SH-SY5Y (cell line): ENCODE measurements at regions not wholly inside any gene's neighbourhood (a gene's known extent, or its start where the extent isn't known, plus 50 kb on each side); places are given as distances from the start of the nearest gene placed in this dataset.

Source experiments
- GATA2 ChIP-seq: IDR thresholded peaks from 2 replicates; pipeline ENCODE4 v1.6.1; 2011; ENCODE audit warnings: mild to moderate bottlenecking, low read depth, low read length
- GATA3 ChIP-seq: IDR thresholded peaks from 2 replicates; pipeline ENCODE4 v1.6.1; 2011; ENCODE audit warnings: low read depth, mild to moderate bottlenecking, low read length, moderate library complexity

DNA sequence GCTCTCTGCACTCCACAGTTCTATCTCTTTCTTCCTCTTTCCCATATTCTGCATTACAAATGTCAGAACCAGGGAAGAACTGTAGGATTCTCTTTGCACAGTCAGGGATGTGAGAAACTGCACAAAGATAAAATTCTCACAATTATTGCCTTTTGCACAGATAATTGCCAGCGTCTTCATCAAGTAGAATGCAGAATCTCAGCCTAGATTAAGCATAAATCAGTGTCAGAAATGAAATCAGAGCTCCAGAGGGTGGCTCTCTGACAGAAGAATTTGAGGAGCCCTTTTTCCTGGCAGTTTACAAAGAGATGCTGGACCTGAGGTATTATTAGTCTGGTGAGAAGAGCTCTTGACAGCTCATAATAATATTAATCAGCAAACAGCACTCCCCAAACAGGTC, 173.1 kb downstream of the PTH2R start:
- TF ChIP-seq GATA3 (no peak), GATA2 (no peak)

DNA sequence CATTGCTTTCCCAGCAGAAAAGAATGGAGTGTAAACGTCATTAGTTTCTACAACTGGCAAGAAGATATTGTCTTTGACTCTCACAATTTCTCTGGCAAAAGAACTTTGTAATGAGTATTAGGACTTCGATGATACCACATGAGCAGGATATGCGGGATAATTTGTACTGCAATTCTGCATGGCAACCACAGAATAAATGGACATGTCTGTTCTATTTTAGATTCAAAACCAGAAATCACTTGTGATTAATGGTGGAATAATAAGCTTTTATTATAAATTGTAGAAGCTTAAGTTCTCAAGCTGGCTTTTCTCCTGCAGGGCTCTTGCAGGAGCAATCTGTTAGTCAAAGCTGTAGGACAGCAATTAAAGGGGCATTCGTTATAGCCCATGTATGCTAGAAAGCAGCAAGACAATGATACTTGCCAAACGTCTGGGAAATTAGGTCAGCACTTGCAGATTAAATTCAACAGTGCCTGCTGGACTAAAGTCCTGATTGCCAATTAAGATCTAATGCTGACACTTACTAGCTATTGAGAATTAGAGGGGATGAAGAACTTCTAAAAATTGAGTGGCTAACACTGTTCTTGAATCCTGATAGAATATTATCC, 177.9 kb downstream of the PTH2R start:
- TF ChIP-seq GATA3 = no peak
- no peak for TF ChIP-seq GATA2

DNA sequence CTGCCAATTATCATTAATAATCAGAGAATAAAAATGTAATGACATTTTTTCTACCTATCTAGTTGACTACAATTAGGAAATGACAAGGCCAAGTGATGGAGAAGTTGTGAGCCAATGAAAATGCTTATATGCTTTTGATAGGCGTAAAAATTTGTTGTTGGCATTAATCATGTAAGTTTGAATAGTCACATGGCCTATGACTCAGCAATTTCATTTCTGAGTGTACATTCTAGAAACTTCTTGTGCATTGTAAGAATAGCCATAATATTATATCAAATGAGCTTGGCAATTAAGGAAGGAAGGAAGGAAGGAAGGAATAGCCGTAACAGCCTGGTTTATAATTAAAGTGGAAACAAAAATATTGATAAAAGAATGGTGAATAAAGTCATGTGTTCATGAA, 179.9 kb downstream of the PTH2R start:
- TF ChIP-seq GATA2 = no peak
- TF ChIP-seq GATA3 = no peak

DNA sequence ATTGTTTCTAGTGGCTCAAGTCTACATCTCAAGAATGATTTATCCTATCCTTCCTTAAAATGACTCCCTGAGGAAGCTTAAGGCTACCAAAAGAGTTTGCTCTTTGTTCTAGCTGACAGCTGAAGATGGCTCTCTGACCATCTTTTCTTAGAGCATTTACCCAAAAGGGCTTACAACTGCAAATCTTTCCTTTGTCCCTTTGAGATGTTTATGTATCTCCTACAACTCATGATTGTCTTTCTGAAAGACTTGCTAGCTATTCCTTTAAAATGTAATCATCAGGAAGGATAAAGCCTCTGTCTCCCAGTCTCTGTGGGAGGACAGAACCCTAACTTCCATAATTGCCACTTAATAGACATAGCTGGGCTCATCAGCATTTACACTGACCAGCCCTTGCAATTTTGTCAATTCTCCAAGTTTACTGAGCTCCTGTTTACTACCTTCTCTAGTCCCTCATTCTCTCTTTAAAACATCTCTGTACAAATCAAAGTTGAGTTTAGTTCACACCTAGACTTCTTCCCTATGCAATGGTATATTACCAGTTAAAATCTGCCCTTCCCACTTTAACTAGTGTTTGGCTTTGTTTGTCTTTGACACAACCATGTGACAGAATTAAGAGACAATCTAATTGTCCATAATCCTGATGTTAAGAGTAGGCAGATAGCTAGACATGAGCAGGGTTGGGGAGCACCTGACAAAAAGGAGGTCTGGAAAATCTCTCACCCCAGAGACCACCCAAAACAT, 188.2 kb downstream of the PTH2R start:
- no peak for TF ChIP-seq GATA2
- TF ChIP-seq GATA3 = no peak

DNA sequence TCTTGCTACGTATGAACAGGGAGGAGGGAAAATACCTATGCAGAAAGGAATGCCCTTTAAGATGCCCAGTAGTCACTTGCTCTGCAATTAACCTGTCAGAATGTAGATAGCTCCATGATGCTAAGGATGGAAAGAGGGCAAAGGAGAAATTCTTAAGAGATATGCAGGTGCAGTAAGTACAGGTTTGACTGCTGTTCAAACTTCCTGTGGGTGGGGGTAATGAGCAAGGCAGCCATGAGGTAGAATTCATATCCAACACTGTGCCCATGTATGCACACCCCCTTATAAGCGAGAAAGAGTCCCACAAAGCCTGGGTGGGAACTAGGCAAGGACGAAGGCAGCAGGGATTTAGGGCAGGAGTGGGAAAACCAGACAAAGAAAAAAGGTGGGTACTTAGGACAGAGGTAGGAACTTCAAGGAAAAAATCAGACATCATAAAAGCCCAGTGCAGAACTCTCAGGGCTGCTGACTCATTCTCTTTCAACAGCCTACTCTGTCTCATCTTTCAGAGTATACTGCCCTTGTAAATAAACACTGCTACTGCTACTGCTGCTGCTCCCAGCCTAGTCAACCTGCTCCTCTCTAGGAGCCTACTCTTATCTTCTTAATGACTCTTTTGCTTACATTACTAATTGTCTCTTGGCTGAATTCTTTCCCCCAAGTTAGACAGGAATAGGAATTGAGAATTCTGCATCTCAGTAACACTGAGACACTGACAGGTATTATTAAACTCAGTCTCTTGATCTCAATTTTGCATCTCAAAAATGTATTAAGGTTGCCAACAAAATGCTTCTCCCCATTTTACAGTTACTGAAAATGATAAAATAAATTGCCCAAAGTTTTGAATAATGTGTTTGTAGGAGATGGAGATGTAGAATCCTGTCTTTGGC, 189.0 kb downstream of the PTH2R start:
- no peak for TF ChIP-seq GATA2
- TF ChIP-seq GATA3 = no peak

DNA sequence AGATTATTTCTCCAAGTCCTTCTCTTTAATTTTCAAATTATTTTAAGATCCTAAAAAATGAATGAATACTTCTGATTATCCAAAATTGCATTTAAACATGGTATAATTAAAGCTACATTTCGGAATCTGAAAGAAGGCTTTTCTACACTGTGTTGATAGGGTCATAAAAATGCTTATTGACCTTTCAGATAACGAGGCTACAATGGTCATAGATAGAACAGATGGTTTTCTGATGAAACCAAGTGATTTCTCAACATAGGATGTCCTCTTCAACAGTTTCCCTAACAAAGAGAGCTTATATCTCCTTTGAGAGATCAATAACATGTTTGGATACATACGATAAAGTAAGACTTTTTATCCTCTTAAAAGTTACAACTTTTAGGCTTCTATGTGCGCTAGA, 201.1 kb downstream of the PTH2R start:
- TF ChIP-seq GATA2 (no peak), GATA3 (no peak)

DNA sequence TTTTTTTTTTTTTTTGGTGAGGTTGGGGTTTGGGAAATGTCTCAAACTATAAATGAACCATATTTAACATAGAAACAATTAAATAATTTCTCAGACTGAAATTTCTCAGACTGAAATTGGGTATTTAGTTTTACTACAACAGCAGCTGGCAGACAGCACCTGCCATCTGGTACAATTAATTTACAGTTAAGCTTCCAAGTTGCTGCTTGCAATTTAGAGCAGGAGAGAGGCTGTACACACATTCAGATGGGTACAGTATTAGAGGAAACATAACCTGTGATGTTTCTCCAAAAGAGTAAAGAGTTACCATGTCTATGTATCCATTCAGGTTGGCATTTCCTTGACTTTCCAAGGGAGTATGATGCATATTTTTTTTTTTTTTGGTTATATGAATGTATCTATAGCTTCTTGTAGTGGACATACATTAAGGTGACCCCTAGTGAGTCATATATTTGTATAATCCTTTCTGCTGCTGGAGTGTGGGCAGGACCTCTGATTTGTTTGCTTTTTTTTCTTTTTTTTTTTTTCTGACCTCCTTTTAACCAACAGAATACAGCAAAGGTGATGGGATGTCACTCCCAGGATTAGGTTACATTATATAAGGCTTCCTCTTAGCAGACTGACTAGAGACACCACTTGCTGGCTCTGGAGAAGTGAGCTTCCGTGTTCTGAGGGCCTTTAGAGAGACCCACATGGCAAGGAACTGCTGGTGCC, 201.7 kb downstream of the PTH2R start:
- TF ChIP-seq GATA3 (no peak), GATA2 (no peak)

DNA sequence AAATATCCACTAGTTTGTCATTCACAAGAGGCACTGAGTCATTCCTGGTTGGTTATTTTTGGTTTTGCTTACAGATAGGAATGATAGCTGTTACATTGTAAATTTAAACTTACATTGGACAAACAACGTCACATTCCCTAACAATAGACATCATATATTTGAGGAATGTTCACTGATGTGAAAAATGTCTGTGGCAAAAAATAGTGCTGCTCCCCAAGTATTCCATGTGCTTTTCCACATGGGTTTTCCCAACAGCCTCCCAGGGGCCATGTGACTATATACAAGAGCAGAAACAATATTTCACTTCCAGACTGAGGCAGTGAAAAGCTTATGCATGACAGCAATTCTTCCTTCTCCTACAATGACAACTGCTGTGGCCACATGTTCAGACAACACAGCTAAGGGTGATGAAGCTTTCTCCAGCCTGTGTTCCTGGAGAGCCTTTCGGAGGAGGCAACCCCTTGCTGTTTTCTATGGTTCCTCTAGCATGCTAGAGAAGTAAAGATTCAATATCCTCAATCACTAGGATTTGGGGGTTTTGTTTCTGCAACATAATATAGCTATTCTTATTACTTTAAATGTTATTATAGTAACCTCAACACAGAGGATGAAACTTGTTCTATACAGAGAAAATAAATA, 202.7 kb downstream of the PTH2R start:
- TF ChIP-seq GATA3 (no peak), GATA2 (no peak)

DNA sequence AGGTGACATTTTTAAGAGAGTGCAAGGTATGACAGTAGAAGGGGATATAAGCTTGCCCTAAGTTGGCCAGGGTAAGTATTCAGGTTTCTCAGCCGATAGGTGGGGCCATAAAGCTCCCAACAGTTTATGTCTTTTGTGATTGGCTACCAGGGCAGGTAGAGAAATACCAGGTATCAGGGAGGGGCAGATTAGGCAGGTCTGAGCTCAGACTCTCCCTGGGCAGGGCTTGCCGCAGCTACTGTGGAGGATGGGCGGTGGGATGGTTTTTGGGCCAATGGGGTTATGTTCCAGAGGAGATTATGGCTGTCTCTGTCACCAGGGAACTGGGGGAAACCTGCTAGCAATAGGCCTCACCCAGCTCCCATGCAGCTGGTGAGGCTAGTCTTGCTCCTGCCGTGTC, 211.6 kb downstream of the PTH2R start:
- TF ChIP-seq GATA2 (no peak), GATA3 (no peak)

DNA sequence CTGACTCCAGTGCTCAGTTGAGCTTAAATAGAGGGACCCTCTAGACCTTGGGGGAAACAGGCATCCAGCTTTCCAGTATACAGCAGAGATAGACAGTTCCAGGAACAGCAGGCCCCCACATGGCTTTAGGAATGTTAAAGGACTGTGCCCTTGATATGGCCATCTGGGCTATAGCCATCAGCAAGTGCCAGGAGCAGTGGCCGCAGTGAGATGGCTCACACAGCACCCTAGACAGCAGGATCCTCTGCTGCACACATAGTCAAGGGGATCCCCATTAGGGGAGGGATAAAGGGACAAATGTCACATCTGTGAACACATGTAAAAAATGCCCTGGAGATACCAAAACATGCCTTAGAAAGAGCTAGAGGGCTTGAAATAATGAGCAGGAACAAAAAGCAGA, 213.4 kb downstream of the PTH2R start:
- no peak for TF ChIP-seq GATA2
- TF ChIP-seq GATA3 = no peak

DNA sequence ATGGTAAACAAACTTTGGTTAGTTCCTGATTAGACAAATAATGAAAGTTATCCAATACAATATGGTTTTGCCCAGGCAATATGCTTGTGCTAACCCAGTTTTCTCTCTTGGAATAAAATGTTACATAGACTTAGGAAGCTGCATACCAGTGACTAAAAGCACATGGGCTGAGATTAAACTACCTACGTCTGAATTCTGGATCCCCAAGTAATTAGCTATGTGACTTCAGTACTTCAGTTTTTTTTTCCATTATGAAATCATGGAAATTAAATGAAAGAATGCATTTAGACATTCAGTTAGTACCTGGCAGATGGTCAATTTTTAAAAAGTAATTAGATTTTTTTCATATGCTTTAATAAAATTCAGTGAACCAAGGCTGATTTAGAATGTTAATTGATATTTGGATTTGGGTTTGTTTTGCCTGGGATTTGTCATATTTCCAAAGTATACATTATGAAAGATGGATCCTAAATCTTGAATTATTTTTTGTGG, 213.9 kb downstream of the PTH2R start:
- no peak for TF ChIP-seq GATA3
- no peak for TF ChIP-seq GATA2

DNA sequence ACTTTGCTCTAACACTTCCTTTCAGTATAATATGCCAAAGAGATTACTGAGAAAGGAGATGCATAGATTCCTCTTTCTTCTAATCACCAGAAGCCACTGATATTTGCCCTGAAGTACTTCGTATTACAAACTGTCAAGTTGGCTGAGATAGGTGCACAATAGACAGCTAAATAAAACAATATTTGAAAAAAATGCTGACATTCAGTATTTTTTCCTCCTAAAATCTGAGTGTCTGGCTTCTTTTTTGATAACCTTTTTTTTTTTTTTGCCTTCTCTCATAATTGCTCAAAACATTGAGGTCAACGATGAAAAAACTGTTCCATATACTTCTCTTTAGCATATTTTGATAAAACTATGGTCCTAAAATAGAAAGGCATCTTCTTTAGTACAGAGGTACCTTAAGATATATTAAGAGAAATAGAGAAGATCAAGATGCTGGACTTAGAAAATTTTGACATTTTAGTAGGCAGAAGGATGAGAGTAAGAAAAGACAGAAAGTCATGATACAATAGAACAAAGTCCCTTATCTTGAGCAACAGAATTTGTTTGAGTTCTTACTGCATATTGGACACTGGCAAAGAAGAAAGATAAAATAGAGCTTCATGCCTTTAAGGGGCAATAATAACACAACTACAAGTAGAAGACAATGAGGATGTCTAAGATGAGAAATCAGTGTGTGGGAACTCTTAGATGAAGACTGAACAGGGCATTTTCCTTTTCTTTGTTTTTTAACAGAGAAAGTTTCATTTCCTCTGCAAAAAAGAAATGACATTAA, 220.7 kb downstream of the PTH2R start:
- TF ChIP-seq GATA2 (no peak), GATA3 (no peak)

DNA sequence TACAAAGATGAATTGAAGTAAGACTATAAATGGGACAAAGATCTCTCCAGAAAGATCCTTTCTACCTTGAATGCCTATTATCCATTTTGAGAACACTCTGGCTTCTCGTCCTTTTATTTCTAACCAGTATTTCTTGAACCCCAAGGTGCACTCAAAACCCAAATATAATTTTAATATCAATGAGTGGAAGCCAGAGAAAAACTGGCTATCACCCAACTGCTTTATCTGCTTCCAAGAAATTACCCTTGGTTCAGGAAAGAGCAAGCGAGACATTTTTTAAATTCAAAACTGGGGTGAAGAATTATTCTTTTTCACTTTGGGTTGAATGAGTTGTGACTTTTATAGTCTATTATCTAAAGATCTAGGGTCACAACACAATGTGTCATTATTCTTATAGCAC, 221.3 kb downstream of the PTH2R start:
- TF ChIP-seq GATA3 (no peak), GATA2 (no peak)

DNA sequence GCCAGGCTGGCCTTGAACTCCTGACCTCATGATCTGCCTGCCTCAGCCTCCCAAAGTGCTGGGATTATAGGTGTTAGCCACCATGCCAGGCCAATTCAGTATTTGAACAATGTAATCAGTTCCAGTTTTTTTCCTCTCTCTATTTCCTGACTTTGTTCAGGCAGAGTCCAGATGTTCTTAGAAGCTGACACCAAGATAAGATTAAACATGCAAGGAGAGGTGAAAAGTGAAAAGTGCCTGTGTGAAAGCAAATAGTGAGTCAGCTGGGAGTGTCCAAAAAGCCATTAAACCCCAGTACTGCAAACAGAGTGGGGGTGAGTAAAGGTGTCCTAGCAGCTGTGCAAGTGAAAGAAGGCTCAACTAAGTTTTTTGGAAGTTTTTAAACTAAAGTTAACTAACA, 231.5 kb downstream of the PTH2R start:
- TF ChIP-seq GATA3 = no peak
- TF ChIP-seq GATA2 = no peak
